NB4 (cell line): ENCODE measurements at regions not wholly inside any gene's neighbourhood (a gene's known extent, or its start where the extent isn't known, plus 50 kb on each side); places are given as distances from the start of the nearest gene placed in this dataset.

Source experiments
- DNase-seq: peaks from one replicate; pipeline ENCODE4 v3.0.0; 2010; ENCODE audit warnings: low read depth
- H3K4me3 ChIP-seq: one replicate; pipeline ENCODE4 v1.5.1; 2011; ENCODE audit warnings: mild to moderate bottlenecking, low read depth, low read length, moderate library complexity
- MYC ChIP-seq: IDR thresholded peaks from 2 replicates; pipeline ENCODE4 v1.6.1; 2011; ENCODE audit warnings: low read depth, low read length
- POLR2A ChIP-seq: IDR thresholded peaks from 2 replicates; pipeline ENCODE4 v1.6.1; 2011; ENCODE audit warnings: mild to moderate bottlenecking; ENCODE audit not compliant: insufficient read length; ENCODE audit errors: extremely low read depth
- TF ChIP-seq, protein P1 (sequence below): IDR thresholded peaks from one replicate; pipeline ENCODE4 v1.5.1; 2012; ENCODE audit warnings: low read depth, low read length
- TF ChIP-seq, protein P2 (sequence below): IDR thresholded peaks from 2 replicates; pipeline ENCODE4 v1.6.1; 2011; ENCODE audit warnings: low read depth, low read length

DNA sequence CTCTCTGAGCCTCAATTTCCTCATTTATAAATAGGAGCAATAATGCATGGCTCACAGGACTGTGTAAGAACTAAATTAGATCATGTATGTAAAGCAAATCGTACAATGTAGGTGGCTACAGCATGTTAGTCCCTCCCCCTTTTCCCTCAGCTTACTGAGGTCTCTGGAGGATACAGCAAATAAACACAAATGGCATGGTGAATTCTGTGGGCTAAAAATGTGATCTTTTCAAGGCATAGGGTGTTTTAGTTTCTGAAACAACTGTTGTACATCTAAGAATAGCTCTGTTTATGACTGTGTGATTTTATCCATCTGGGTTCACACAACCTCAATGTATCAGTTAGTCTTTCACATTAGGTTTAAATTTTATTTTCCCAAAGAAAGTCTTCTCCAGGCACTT, 121.2 kb upstream of the PLEKHG7 start:
- H3K4me3 ChIP-seq = no peak overlapping the region
- TF ChIP-seq MYC (no peak), POLR2A (no peak)
- TF ChIP-seq, protein P1, sequence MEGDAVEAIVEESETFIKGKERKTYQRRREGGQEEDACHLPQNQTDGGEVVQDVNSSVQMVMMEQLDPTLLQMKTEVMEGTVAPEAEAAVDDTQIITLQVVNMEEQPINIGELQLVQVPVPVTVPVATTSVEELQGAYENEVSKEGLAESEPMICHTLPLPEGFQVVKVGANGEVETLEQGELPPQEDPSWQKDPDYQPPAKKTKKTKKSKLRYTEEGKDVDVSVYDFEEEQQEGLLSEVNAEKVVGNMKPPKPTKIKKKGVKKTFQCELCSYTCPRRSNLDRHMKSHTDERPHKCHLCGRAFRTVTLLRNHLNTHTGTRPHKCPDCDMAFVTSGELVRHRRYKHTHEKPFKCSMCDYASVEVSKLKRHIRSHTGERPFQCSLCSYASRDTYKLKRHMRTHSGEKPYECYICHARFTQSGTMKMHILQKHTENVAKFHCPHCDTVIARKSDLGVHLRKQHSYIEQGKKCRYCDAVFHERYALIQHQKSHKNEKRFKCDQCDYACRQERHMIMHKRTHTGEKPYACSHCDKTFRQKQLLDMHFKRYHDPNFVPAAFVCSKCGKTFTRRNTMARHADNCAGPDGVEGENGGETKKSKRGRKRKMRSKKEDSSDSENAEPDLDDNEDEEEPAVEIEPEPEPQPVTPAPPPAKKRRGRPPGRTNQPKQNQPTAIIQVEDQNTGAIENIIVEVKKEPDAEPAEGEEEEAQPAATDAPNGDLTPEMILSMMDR = no peak
- TF ChIP-seq, protein P2, sequence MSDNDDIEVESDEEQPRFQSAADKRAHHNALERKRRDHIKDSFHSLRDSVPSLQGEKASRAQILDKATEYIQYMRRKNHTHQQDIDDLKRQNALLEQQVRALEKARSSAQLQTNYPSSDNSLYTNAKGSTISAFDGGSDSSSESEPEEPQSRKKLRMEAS = no peak
- peak; percentile 45 for DNase-seq

DNA sequence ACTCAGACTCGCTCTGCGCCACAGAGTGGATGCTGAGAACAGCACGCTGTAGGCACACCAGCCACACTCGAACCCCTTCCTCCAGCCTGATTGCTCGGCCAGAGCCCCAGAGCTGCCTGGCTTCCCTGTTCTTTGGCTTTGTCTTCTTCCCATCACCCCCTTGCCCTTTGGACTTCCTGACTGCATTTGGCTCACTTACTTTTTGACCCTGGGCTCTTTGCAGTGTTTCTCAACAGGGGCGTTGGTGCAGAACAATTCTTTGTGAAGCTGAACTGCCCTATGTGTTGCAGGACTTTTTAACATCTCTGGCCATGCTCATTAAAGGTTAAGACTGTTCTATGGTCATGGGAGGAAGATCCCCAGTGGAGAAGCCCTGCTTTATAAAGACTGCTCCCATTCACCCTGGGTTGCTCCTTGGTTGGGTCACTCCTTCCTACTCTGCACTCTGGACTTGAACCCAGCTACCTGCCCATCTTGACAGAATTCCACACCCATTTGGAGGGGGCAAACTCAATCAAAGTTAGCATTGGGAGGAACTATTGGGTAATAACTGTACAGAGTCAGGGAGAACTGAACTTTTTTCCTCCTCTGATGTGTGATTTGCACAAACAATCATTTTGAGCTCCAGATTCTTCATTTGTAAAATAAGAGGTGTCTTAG, 127.7 kb upstream of the PLEKHG7 start:
- DNase-seq = no peak
- TF ChIP-seq, protein P1 = no peak
- no peak overlapping the region for H3K4me3 ChIP-seq

DNA sequence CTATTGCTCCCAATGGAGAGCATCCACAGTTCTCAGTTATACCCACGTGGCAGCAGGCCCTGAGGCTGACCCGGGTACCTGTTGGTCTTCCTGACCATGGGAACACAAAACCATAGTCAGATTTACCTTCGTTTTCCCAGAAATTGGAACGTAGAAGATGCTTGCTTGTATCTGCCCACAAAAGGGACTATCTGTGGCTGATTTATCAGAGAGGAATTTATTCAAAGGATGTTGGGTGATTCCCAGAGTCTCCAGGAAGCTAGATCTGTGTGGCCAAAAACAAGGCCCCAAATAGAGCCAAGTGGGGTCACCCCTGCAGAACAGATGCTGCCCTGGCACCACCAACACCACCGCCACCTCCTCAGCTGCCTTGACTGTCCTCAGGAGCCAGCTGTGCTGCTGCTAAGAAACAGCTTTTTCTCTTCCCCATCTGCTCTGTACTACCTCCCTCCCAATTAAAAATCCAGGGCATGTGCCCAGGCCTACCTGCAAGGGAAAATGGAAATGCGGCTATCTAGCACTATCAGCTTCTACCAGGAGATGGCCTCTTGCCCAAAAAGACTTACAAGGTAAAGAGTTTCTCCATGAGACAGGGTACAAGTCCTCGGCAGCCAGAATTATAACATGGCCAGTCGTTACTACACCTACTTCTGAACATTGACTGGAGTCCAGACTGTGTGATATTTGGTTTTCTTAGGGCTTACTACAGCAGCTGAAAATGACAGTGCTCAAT, 128.6 kb upstream of the PLEKHG7 start:
- TF ChIP-seq, protein P1 = peak; percentile 38
- TF ChIP-seq POLR2A = no peak
- DNase-seq = peak; percentile 44
- no peak overlapping the region for H3K4me3 ChIP-seq

DNA sequence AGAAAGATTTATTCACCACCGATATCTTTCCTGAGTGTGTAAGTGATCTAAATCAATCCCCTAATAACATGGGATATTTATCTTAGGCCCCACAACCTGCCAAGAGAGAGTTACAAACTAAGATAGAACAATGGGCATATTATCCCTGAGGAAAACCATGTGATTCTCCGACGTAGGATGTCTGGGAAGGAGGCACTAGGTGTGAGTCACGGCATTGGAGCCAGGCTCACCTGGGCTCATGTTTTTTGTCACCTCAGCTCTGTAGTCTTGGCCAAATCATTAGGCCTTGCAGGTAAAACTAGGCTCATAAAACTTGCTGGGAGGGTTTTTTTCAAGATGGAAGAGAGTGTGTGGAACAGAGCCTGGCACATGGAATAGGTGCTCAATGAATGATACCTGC, 129.7 kb upstream of the PLEKHG7 start:
- no peak for DNase-seq
- TF ChIP-seq, protein P1 = no peak
- no peak for TF ChIP-seq POLR2A
- no peak for TF ChIP-seq MYC
- TF ChIP-seq, protein P2 = no peak
- no peak overlapping the region for H3K4me3 ChIP-seq

DNA sequence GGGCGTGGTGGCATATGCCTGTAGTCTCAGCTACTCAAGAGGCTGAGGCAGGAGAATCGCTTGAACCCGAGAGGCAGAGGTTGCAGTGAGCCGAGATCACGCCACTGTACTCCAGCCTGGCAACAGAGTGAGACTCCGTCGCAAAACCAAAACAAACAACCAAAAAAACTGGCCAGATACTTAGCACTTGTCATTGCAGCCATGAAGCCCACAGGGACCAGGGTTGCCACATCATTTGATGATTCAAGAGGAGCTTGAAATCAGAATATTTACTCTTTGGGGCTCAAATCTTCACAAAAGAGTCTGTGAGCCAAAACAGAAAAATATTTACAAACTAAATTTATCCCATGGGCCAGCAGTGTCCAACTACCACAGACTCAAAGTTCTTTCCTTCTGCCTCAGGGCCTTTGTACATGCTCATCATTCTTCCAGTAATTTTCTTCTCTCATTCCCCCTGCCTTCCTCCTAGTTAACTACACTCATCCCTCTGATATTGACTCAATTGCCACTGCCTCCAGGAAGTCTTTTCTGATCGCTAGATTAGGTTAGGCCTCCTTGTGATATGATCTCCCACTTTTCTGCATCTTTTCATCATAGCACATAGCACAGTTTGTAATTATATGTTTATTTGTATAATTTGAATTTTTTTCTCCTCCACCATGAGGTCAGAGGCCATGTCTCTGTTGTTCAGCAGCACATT, 130.8 kb upstream of the PLEKHG7 start:
- peak; percentile 16 for DNase-seq
- TF ChIP-seq MYC = no peak
- TF ChIP-seq, protein P1 = no peak
- TF ChIP-seq, protein P2 = no peak
- no peak for TF ChIP-seq POLR2A
- H3K4me3 ChIP-seq = no peak overlapping the region
